ENCODE measurements at regions not wholly inside any gene's neighbourhood (a gene's known extent, or its start where the extent isn't known, plus 50 kb on each side); places are given as distances from the start of the nearest gene placed in this dataset.

DNA sequence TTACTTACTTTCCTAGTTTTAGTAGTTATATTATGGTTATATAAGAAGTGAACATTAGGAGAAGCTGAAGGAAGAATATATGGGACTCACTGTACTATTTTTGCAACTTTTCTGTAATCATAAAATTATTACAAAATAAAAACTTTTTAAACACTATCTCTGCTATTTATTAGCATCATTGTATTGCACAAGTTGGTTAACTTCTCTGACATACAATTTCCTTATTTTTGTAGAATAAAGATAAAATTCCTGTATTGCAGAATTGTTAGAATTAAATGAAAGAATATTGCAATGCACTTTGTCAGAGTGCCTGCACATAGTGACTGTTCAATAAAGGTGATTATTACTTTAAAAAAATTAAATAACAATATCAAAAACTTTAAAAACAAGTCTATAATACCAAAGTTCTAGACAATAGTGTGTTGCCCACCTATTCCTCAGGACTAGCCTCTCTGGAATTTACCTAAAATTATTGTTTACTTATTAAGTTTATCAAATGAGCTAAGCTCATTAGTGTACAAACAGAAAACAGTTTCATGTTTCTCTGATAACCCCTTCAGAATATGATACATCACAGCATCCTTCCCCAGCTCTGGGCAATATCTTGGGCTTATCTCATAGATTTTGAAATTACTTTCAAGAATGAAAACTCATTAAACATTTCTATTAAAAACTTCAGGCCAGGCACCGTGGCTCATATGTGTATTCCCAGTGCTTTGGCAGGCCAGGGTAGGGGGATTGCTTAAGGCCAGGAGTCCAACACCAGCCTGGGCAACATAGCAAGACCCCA is 77.4 kb upstream of the TMPO start:
- ATAC-seq, result no peak
- no peak for DNase-seq

DNA sequence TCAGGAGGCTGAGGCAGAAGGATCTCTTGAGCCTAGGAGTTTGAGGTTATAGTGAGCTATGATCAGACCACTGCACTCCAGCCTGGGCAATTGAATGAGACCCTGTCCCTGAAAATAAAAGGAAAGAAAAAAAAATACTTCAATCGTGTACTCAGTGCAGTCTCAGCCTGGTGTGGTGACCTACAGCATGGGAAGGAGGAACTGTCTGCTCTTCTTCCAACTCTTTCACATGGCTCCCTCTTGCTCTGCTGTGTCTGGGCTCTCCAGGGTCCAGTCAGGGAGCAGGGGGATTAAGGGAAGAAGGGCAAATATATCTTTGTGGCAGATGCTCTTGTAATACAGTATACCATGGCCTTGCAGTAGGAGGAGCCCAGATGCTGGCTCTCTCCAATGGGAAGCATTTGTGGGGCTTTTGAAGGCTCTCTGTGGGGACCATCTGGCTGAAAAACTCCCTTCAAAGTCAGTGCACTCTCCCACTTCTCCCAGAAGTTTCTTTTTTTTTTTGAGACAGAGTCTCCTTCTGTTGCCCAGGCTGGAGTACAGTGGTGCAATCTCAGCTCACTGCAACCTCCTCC is 76.6 kb upstream of the TMPO start:
- DNase-seq (no peak), ATAC-seq (no peak)

GRCh38 chr12:98439471-98439951 is 75.9 kb upstream of the TMPO start:
- ATAC-seq (peak; percentile 20), DNase-seq (no peak)

DNA sequence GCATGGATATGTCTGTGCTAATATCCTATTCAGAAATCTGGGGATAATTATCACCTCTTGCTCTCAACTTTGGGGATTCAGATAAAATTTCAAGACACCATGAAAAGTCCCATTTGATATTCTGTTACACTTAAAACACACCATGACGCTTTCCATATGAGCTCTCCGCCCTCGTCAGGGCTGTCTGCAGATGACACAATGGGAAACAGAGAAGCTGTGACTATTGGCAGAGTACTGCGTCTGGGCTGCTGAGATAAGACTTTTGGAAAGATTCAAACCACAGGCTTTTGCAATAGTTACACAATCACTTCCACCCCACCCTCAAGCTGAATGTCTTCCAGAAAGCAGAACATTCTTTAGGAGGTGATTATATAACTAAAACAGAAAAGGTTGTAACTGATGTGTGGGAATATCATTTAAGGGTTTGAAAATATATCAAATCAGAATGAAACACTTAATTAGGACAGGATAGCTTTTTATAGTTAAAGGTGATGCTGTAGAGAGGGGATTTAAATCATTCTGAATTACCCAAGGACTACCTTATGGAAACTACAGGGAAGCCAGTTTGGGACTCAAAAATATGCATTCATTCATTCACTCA is 75.3 kb upstream of the TMPO start:
- ATAC-seq (peak; percentile 79), DNase-seq (peak; percentile 14)

DNA sequence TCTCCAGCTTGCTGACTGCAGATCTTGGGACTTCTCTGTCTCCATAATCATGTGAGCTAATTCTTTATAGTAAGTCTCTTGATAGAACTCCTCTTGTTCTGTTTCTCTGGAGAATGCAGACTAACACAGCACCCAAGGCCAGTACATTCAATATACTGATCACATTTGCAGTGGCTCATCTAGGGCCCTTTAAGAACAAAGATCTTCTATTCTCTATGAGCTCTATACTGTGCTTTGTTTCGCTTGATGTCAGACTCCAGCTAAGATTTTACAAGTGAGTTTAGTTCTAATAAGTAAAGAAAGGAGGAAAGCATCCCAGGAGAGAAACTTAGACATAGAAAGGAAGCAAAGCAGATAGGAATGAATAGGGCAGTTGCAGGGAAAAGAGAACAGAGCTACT is 69.3 kb upstream of the TMPO start:
- no peak for DNase-seq
- ATAC-seq, result no peak

DNA sequence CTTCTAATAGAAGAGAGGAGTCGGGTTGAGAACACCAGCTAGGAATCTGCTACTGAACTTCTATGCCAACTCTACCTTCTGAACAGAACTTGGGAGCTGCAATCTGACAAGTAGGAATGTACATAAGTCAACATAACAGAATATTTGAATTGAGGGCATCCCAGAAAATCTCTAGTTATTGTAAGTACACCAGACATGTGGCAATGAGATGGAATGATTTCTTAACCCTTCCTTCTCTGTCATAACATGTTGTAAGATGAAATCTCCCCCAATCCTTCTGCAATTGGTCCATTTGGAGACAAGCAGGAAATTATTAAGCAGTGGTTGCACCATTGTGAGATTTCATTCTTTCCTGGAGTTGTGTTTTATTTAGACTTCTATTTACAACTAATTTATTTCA is 68.7 kb upstream of the TMPO start:
- no peak for ATAC-seq
- DNase-seq, result no peak

GRCh38 chr12:98449584-98449983 is 65.8 kb upstream of the TMPO start:
- ATAC-seq (no peak), DNase-seq (no peak)

DNA sequence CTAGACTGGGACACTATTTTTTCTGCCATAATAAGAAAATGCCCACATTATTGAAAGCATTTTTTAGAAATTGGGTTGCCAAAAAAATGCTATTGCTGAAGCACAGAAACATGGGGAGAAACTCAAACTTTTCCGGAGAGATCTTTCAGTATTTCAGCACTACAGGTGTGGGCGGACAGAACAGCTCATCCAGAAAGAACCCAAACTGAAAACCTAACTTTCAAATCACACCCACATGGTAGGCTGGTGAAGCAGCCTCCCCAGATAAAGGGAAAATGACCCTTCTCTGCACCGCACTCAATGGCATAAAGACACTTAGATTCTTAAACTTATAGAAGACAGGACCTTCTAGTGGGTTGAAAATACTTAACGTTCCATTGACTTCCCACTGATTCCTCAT is 62.3 kb upstream of the TMPO start:
- DNase-seq, result peak; percentile 13
- peak; percentile 63 for ATAC-seq

GRCh38 chr12:98453492-98453891 is 61.9 kb upstream of the TMPO start:
- ATAC-seq (peak; percentile 55), DNase-seq (no peak)

DNA sequence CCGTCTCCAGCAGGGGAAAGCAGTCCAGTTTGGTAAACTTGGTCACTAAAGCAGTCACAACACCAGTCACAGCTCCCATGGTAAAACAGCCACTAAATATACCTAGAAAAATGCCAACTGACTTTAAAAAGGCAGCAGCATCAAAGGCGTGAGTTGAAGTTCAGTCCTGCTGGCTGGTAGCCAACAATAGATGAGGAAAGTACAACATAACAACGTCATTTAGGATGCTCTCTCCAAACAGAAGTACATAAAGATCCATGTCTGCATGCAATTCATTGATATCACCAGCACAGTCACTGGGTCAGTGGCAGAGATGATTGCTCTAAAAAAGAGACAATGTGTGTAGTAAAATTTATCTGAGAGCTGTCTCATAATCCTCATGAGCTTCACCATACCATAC is 59.3 kb upstream of the TMPO start:
- ATAC-seq (no peak), DNase-seq (no peak)

- DNase-seq (peak; percentile 58), ATAC-seq (peak; percentile 59)
Observed at GRCh38 chr12:98456576-98457573, 58.5 kb upstream of the TMPO start.

DNA sequence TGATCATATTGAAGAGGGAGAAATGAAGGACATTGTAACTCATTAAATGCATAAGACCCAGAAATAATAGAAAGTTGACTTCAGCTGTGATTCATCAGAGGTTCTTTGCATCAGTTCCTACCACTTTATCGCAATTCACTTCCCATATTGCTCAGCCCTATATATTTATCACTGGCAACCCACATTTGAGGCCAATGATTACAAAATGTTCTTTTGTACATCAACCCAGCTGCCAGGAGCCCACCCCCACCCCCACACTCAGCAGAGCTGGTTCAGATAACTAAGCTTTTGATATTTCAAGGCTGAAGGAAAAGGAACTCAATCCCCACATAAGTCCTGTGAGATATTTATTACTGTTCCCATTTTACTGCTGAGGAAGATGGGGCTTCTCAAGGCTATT is 51.2 kb upstream of the TMPO start:
- ATAC-seq, result peak; percentile 53
- no peak for DNase-seq

- DNase-seq, result no peak
- peak; percentile 31 for ATAC-seq
Observed at GRCh38 chr12:98465505-98465904, 49.9 kb upstream of the TMPO start.

Measured in stimulated activated naive CD8-positive, alpha-beta T cell treated with anti-CD3 and anti-CD28 coated beads, Interleukin-15, Interleukin-2, amounts not matched to agents 100 U/mL and 50 U/mL, for 24 hours (primary cell).